ENCODE measurements at regions not wholly inside any gene's neighbourhood (a gene's known extent, or its start where the extent isn't known, plus 50 kb on each side); places are given as distances from the start of the nearest gene placed in this dataset.

Small RNAs in the stretch of these regions (microRNA-seq; reads per million reads assigned to microRNA genes)
- gene MIR4527 (ENCODE audit: borderline number of aligned reads in 2 of 2, borderline replicate concordance in 1 of 2): 0 reads per million in 2 donors

Data from right atrium auricular region (tissue), 2 donors.